Endothelial cell of umbilical vein (primary cell): ENCODE measurements at regions not wholly inside any gene's neighbourhood (a gene's known extent, or its start where the extent isn't known, plus 50 kb on each side); places are given as distances from the start of the nearest gene placed in this dataset.

ENCODE experiments used
- BruUV-seq: library from RNA; stranded (reverse); fragments of 400-500 nt; replicated peaks from 2 replicates; lab custom pipeline; 2021; lab: Mats Ljungman, UMichigan
- CTCF ChIA-PET: fragments of 300-600, 350-600 bp; sonication (Branson Sonifier 250); formaldehyde crosslinking; loops from one replicate; lab custom pipeline; 2021; ENCODE audit warnings: antibody characterized with exemption, inconsistent platforms; lab: Charles Lee
- POLR2A ChIA-PET: fragments of 300-600, 350-600 bp; sonication (Branson Sonifier 250); formaldehyde crosslinking; loops from one replicate; lab custom pipeline; 2021; ENCODE audit warnings: antibody characterized with exemption, inconsistent platforms; lab: Charles Lee
- DNase-seq: peaks from one replicate; pipeline ENCODE4 v3.0.0-alpha.2; 2011; ENCODE audit warnings: low read depth, low spot score
- FAIRE-seq: peaks from 2 replicates; lab custom pipeline; 2011; peaks lifted over from hg19 to GRCh38; lab: Jason Lieb, UNC
- H2AFZ ChIP-seq: 2 replicates; pipeline ENCODE4 v1.6.0; 2012; ENCODE audit warnings: low read depth, low read length, control low read depth, inconsistent platforms
- H3K27ac ChIP-seq: 2 replicates; pipeline ENCODE4 v1.5.1; 2011; ENCODE audit warnings: low read depth, mild to moderate bottlenecking, control low read depth, low read length, moderate library complexity; ENCODE audit not compliant: insufficient read depth
- H3K27me3 ChIP-seq, 2 experiments: 2 replicates each; pipeline versions ENCODE4 v1.6.0 to v1.6.1; 2011; ENCODE audit warnings: low read length in 2 of 2, mixed read lengths in 1 of 2; ENCODE audit not compliant: control insufficient read depth in 2 of 2, insufficient read depth in 2 of 2
- H3K36me3 ChIP-seq, 2 experiments: 2 replicates in 1 of 2; 3 replicates in 1 of 2; pipeline ENCODE4 v1.5.1; 2011; ENCODE audit warnings: low read length in 2 of 2, mild to moderate bottlenecking in 1 of 2, moderate library complexity in 1 of 2; ENCODE audit not compliant: control insufficient read depth in 2 of 2, insufficient read depth in 2 of 2; ENCODE audit errors: extremely low read depth in 1 of 2
- H3K4me1 ChIP-seq: 3 replicates; pipeline ENCODE4 v1.5.1; 2011; ENCODE audit warnings: mild to moderate bottlenecking, low read length; ENCODE audit not compliant: control insufficient read depth, insufficient read depth; ENCODE audit errors: extremely low read depth
- H3K4me2 ChIP-seq: 2 replicates; pipeline ENCODE4 v1.6.1; 2011; ENCODE audit warnings: low read length, control low read depth, mixed read lengths; ENCODE audit not compliant: insufficient read depth
- H3K4me3 ChIP-seq, 3 experiments: fragments of 200-600 bp in 1 of 3; sonication (generic), shearing (Covaris generic) in 1 of 3; replicated peaks in 1 of 3; 2 replicates each; pipeline ENCODE4 v1.5.1; 2011 to 2016; ENCODE audit warnings: control low read depth in 3 of 3, low read length in 3 of 3, mild to moderate bottlenecking in 2 of 3, inconsistent platforms in 1 of 3, low read depth in 1 of 3, moderate library complexity in 1 of 3; ENCODE audit not compliant: insufficient read depth in 1 of 3
- H3K79me2 ChIP-seq: 2 replicates; pipeline ENCODE4 v1.6.0; 2012; ENCODE audit warnings: low read length, inconsistent platforms; ENCODE audit not compliant: control insufficient read depth, insufficient read depth
- H3K9ac ChIP-seq: replicated peaks from 2 replicates; pipeline ENCODE3; 2011; ENCODE audit warnings: low read length, control low read depth; ENCODE audit not compliant: insufficient read depth; ENCODE audit errors: extremely low read depth
- H3K9me1 ChIP-seq: replicated peaks from 3 replicates; pipeline ENCODE4 v1.6.0; 2011; ENCODE audit warnings: mild to moderate bottlenecking, low read length; ENCODE audit not compliant: control insufficient read depth, insufficient read depth; ENCODE audit errors: extremely low read depth
- H3K9me3 ChIP-seq: replicated peaks from 2 replicates; pipeline ENCODE4 v1.5.1; 2012; ENCODE audit warnings: low read length, inconsistent platforms; ENCODE audit not compliant: control insufficient read depth, insufficient read depth
- H4K20me1 ChIP-seq: replicated peaks from 2 replicates; pipeline ENCODE3; 2011; ENCODE audit warnings: mild to moderate bottlenecking, low read length; ENCODE audit not compliant: control insufficient read depth, insufficient read depth; ENCODE audit errors: extremely low read depth
- CTCF ChIP-seq, 2 donors: IDR thresholded peaks; 1 replicate in 1 of 2; 2 replicates in 1 of 2; pipeline ENCODE4 v1.5.1; 2011; ENCODE audit warnings: low read length in 2 of 2, mild to moderate bottlenecking in 2 of 2, moderate library complexity in 2 of 2, control low read depth in 1 of 2, inconsistent platforms in 1 of 2, low read depth in 1 of 2; ENCODE audit not compliant: insufficient read depth in 1 of 2; ENCODE audit errors: extremely low read depth in 1 of 2
- EZH2 ChIP-seq: IDR thresholded peaks from 2 replicates; pipeline ENCODE4 v1.6.1; 2012; ENCODE audit warnings: borderline replicate concordance, low read depth, mild to moderate bottlenecking, moderate library complexity, low read length, inconsistent platforms; ENCODE audit not compliant: severe bottlenecking
- FOS ChIP-seq: IDR thresholded peaks from 2 replicates; pipeline ENCODE4 v1.6.1; 2011; ENCODE audit warnings: mild to moderate bottlenecking, low read length, moderate library complexity, borderline replicate concordance; ENCODE audit not compliant: insufficient read depth
- GATA2 ChIP-seq: IDR thresholded peaks from 2 replicates; pipeline ENCODE4 v1.7.0; 2011; ENCODE audit warnings: low read depth, mild to moderate bottlenecking, moderate library complexity, mixed read lengths, low read length; ENCODE audit not compliant: insufficient read length, insufficient read depth
- JUN ChIP-seq: IDR thresholded peaks from 2 replicates; pipeline ENCODE4 v1.6.1; 2011; ENCODE audit warnings: borderline replicate concordance, low read depth; ENCODE audit not compliant: insufficient read length, insufficient read depth
- MAX ChIP-seq: IDR thresholded peaks from 2 replicates; pipeline ENCODE4 v1.6.1; 2011; ENCODE audit not compliant: insufficient read depth, insufficient read length
- MYC ChIP-seq: IDR thresholded peaks from one replicate; pipeline ENCODE4 v1.6.1; 2011; ENCODE audit warnings: mild to moderate bottlenecking, low read depth, low read length
- POLR2A ChIP-seq: IDR thresholded peaks from 2 replicates; pipeline ENCODE4 v1.6.1; 2012; ENCODE audit warnings: low read depth, mild to moderate bottlenecking, control low read depth, low read length
- POLR2AphosphoS5 ChIP-seq: IDR thresholded peaks from 2 replicates; pipeline ENCODE4 v1.6.1; 2012; ENCODE audit warnings: low read depth, mild to moderate bottlenecking, control low read depth, low read length, moderate library complexity; ENCODE audit not compliant: insufficient read depth
- dilution Hi-C: fragments of 300-500 bp; cut with MboI; formaldehyde crosslinking; loops from one replicate; pipeline ENCODE4 v1.15.0; 2019; ENCODE audit warnings: low sequenced_read_pairs; ENCODE audit not compliant: extremely low pct_ligation_motif_present
- intact Hi-C: fragments of 100-400 bp; cut with micrococcal nuclease; formaldehyde crosslinking; loops from one replicate; pipeline ENCODE4 v1.10.0; 2022

- no peaks in the 10 kb centered on the region for H3K79me2 ChIP-seq
- H2AFZ ChIP-seq = no peak overlapping the region
- ChIA-PET POLR2A (no interaction called here), CTCF (no interaction called here)
- H3K4me1 ChIP-seq = no peaks in the 10 kb centered on the region
- TF ChIP-seq EZH2 (no peak), MAX (no peak), JUN (no peak), POLR2A (no peak), CTCF (IDR thresholded peaks at IDR 0.05; ENCODE audit: extremely low read depth in 1 of 2, insufficient read depth in 1 of 2, low read depth in 1 of 2, low read length in 2 of 2) (no peak), GATA2 (no peak), MYC (no peak), FOS (no peak), POLR2AphosphoS5 (no peak)
- FAIRE-seq (no peak), DNase-seq (no peak)
- intact Hi-C loops = no loop called here
- no peaks in the 10 kb centered on the region for H3K36me3 ChIP-seq
- no peak overlapping the region for H3K27ac ChIP-seq
- no peaks in the 10 kb centered on the region for H4K20me1 ChIP-seq
- dilution Hi-C loops = no loop called here
- no peak overlapping the region for H3K9ac ChIP-seq
- no peak overlapping the region for H3K4me3 ChIP-seq
- no peaks in the 10 kb centered on the region for H3K27me3 ChIP-seq
- BruUV-seq = no TSS peak
- no peak overlapping the region for H3K4me2 ChIP-seq
- peaks cover 2% of the 10 kb centered on the region for H3K9me3 ChIP-seq
- no peaks in the 10 kb centered on the region for H3K9me1 ChIP-seq
Observed at GRCh38 chr2:14952400-14952963, 320.0 kb downstream of the LRATD1 start.
